Uterus (tissue), 2 donors: ENCODE measurements at regions not wholly inside any gene's neighbourhood (a gene's known extent, or its start where the extent isn't known, plus 50 kb on each side); places are given as distances from the start of the nearest gene placed in this dataset.
"Not testable (repeated sequence)": the region's sequence is repeated elsewhere in the genome, so short reads cannot be mapped to it uniquely, and the experiment has no call there.

Experiments used
- CTCF ChIP-seq, 4 experiments: fragments of 200-600 bp in 2 of 4; fragments of 450-650 bp in 2 of 4; sonication (generic) in 2 of 4; IDR thresholded peaks; one replicate each; pipeline ENCODE4 v1.5.1; 2016 to 2019; ENCODE audit warnings: antibody characterized with exemption in 4 of 4, mild to moderate bottlenecking in 2 of 4, moderate library complexity in 1 of 4
- POLR2A ChIP-seq, 2 donors: fragments of 450-650 bp; IDR thresholded peaks; one replicate each; pipeline ENCODE4 v1.6.1; 2016; ENCODE audit warnings: antibody characterized with exemption in 2 of 2, mild to moderate bottlenecking in 1 of 2, moderate library complexity in 1 of 2

DNA sequence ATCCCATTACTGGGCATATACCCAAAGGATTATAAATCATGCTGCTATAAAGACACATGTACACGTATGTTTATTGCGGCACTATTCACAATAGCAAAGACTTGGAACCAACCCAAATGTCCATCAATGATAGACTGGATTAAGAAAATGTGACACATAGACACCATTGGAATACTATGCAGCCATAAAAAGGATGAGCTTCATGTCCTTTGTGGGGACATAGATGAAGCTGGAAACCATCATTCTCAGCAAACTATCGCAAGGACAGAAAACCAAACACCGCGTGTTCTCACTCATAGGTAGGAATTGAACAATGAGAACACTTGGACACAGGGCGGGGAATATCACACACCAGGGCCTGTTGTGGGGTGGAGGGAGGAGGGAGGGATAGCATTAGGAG is 105.3 kb downstream of the NOC3L start:
- TF ChIP-seq CTCF, POLR2A (IDR thresholded peaks at IDR 0.05): not testable (repeated sequence)
